Mesendoderm (in vitro differentiated cells): ENCODE measurements at regions not wholly inside any gene's neighbourhood (a gene's known extent, or its start where the extent isn't known, plus 50 kb on each side); places are given as distances from the start of the nearest gene placed in this dataset.

ENCODE experiments used
- DNase-seq: peaks from one replicate; pipeline ENCODE4 v3.0.0; 2013
- H2AK5ac ChIP-seq: 2 replicates; pipeline ENCODE4 v1.6.1; 2013; ENCODE audit warnings: low read length, inconsistent platforms
- H2BK120ac ChIP-seq: 2 replicates; pipeline ENCODE4 v1.6.1; 2013; ENCODE audit warnings: low read depth, mild to moderate bottlenecking, low read length, moderate library complexity, mixed read lengths
- H2BK15ac ChIP-seq: replicated peaks from 2 replicates; pipeline ENCODE4 v1.6.1; 2013; ENCODE audit warnings: low read depth, mild to moderate bottlenecking, moderate library complexity
- H2BK5ac ChIP-seq: 2 replicates; pipeline ENCODE4 v1.6.1; 2013; ENCODE audit warnings: low read length, inconsistent platforms
- H3K18ac ChIP-seq: 2 replicates; pipeline ENCODE4 v1.6.1; 2013; ENCODE audit warnings: mild to moderate bottlenecking, low read length, mixed read lengths
- H3K23ac ChIP-seq: one replicate; pipeline ENCODE4 v1.6.1; 2013; ENCODE audit warnings: low read length
- H3K27ac ChIP-seq: 2 replicates; pipeline ENCODE4 v1.5.1; 2013; ENCODE audit warnings: low read depth, mild to moderate bottlenecking, inconsistent platforms, low read length, moderate library complexity
- H3K27me3 ChIP-seq: 2 replicates; pipeline ENCODE4 v1.6.1; 2013; ENCODE audit warnings: low read length, control low read depth, mild to moderate bottlenecking, inconsistent platforms; ENCODE audit not compliant: insufficient read depth, poor library complexity
- H3K36me3 ChIP-seq: 2 replicates; pipeline ENCODE4 v1.6.1; 2013; ENCODE audit warnings: low read length, inconsistent platforms; ENCODE audit not compliant: control insufficient read depth, insufficient read depth
- H3K4ac ChIP-seq: one replicate; pipeline ENCODE4 v1.6.1; 2013; ENCODE audit warnings: low read depth, mild to moderate bottlenecking, low read length, moderate library complexity
- H3K4me1 ChIP-seq: 2 replicates; pipeline ENCODE4 v1.6.1; 2013; ENCODE audit warnings: low read depth, low read length, inconsistent platforms; ENCODE audit not compliant: control insufficient read depth
- H3K4me2 ChIP-seq: 2 replicates; pipeline ENCODE4 v1.6.1; 2013; ENCODE audit warnings: low read length
- H3K4me3 ChIP-seq: 2 replicates; pipeline ENCODE4 v1.5.1; 2013; ENCODE audit warnings: mild to moderate bottlenecking, low read length
- H3K56ac ChIP-seq: one replicate; pipeline ENCODE4 v1.6.1; 2013; ENCODE audit warnings: low read length
- H3K79me1 ChIP-seq: 2 replicates; pipeline ENCODE4 v1.6.1; 2013; ENCODE audit warnings: low read length, inconsistent platforms
- H3K79me2 ChIP-seq: 2 replicates; pipeline ENCODE4 v1.6.1; 2013; ENCODE audit warnings: mild to moderate bottlenecking, low read length; ENCODE audit not compliant: control insufficient read depth, insufficient read depth
- H3K9ac ChIP-seq: 2 replicates; pipeline ENCODE4 v1.6.1; 2013; ENCODE audit warnings: low read length, inconsistent platforms
- H4K5ac ChIP-seq: one replicate; pipeline ENCODE4 v1.6.1; 2013; ENCODE audit warnings: low read length
- H4K8ac ChIP-seq: one replicate; pipeline ENCODE4 v1.6.1; 2013; ENCODE audit warnings: low read depth, mild to moderate bottlenecking, control low read depth, low read length, moderate library complexity
- WGBS: extraction: QIAGEN DNeasy Blood & Tissue Kit; methylation state at CpG from one replicate; pipeline ENCODE4 v1.1.7; 2013; ENCODE audit warnings: low lambda C conversion rate, missing lambda C conversion rate; ENCODE audit not compliant: insufficient coverage; ENCODE audit errors: extremely low coverage; 5-methylcytosine and 5-hydroxymethylcytosine counted together

- no CpG with 5 or more reads among the region's 1 CpG for WGBS
- Histone ChIP-seq H3K4me2 (no peak overlapping the region), H4K8ac (no peak overlapping the region), H2BK15ac (no peak overlapping the region), H3K79me1 (no peaks in the 10 kb centered on the region), H3K4ac (no peak overlapping the region), H3K27ac (no peak overlapping the region), H3K4me3 (no peak overlapping the region), H4K5ac (no peak overlapping the region), H3K27me3 (no peaks in the 10 kb centered on the region), H3K23ac (no peak overlapping the region), H3K9ac (no peak overlapping the region), H3K79me2 (no peaks in the 10 kb centered on the region), H3K36me3 (no peaks in the 10 kb centered on the region), H2BK120ac (no peak overlapping the region), H3K4me1 (no peaks in the 10 kb centered on the region), H2AK5ac (no peak overlapping the region), H2BK5ac (no peak overlapping the region), H3K56ac (no peak overlapping the region), H3K18ac (no peak overlapping the region)
- no peak for DNase-seq
Measured at GRCh38 chr7:126119981-126120380, 1132.8 kb downstream of the GRM8 start.

- peak; percentile 76 for DNase-seq
- Histone ChIP-seq H2BK5ac (no peak overlapping the region), H3K79me2 (no peaks in the 10 kb centered on the region)
Measured at GRCh38 chr7:126103582-126103981, 1149.2 kb downstream of the GRM8 start.

GRCh38 chr7:126083014-126083413 lies 1153.4 kb upstream of the POT1 start:
- Histone ChIP-seq H3K18ac (no peak overlapping the region), H3K23ac (no peak overlapping the region), H3K4me2 (no peak overlapping the region), H3K27me3 (no peaks in the 10 kb centered on the region), H3K56ac (no peak overlapping the region), H3K36me3 (no peaks in the 10 kb centered on the region), H3K79me2 (no peaks in the 10 kb centered on the region), H3K9ac (no peak overlapping the region), H3K27ac (no peak overlapping the region), H2BK15ac (no peak overlapping the region), H3K4ac (no peak overlapping the region), H3K4me3 (no peak overlapping the region), H3K4me1 (no peaks in the 10 kb centered on the region), H3K79me1 (no peaks in the 10 kb centered on the region), H2BK5ac (no peak overlapping the region), H4K8ac (no peak overlapping the region), H2AK5ac (no peak overlapping the region), H2BK120ac (no peak overlapping the region), H4K5ac (no peak overlapping the region)
- DNase-seq = no peak

More at GRCh38 chr7:126103582-126103981, 1149.2 kb downstream of the GRM8 start:
- Histone ChIP-seq H2BK120ac (no peak overlapping the region), H3K9ac (no peak overlapping the region), H3K23ac (no peak overlapping the region), H3K79me1 (no peaks in the 10 kb centered on the region), H3K4ac (no peak overlapping the region), H4K5ac (no peak overlapping the region), H3K18ac (no peak overlapping the region), H3K4me3 (no peak overlapping the region), H4K8ac (no peak overlapping the region), H3K27ac (no peak overlapping the region), H3K36me3 (no peaks in the 10 kb centered on the region), H3K4me2 (no peak overlapping the region), H3K56ac (no peak overlapping the region), H3K4me1 (no peaks in the 10 kb centered on the region), H2AK5ac (no peak overlapping the region), H2BK15ac (no peak overlapping the region), H3K27me3 (no peaks in the 10 kb centered on the region)
- WGBS = no CpG with 5 or more reads among the region's 1 CpG

- Histone ChIP-seq H4K8ac (no peak overlapping the region), H3K23ac (no peak overlapping the region), H3K27me3 (no peaks in the 10 kb centered on the region), H3K18ac (no peak overlapping the region), H2BK120ac (no peak overlapping the region), H3K4me3 (no peak overlapping the region), H3K56ac (no peak overlapping the region), H3K36me3 (no peaks in the 10 kb centered on the region), H3K4me1 (no peaks in the 10 kb centered on the region), H3K79me2 (no peaks in the 10 kb centered on the region), H3K4me2 (no peak overlapping the region), H2BK5ac (no peak overlapping the region), H3K4ac (no peak overlapping the region), H2BK15ac (no peak overlapping the region), H3K27ac (no peak overlapping the region), H2AK5ac (no peak overlapping the region), H3K79me1 (no peaks in the 10 kb centered on the region), H4K5ac (no peak overlapping the region), H3K9ac (no peak overlapping the region)
- no peak for DNase-seq
Measured at GRCh38 chr7:126079581-126079980, 1150.0 kb upstream of the POT1 start.

GRCh38 chr7:126079151-126079550 lies 1149.5 kb upstream of the POT1 start:
- no peak overlapping the region for H3K4me2 ChIP-seq
- H3K36me3 ChIP-seq = no peaks in the 10 kb centered on the region
- H3K79me2 ChIP-seq = no peaks in the 10 kb centered on the region
- H4K5ac ChIP-seq = no peak overlapping the region
- H2BK120ac ChIP-seq = no peak overlapping the region
- H3K56ac ChIP-seq = no peak overlapping the region
- H3K23ac ChIP-seq = no peak overlapping the region
- H3K4ac ChIP-seq = no peak overlapping the region
- H2BK15ac ChIP-seq = no peak overlapping the region
- H3K9ac ChIP-seq = no peak overlapping the region
- no CpG with 5 or more reads among the region's 3 CpGs for WGBS
- peak; percentile 11 for DNase-seq
- H3K27me3 ChIP-seq = no peaks in the 10 kb centered on the region
- no peak overlapping the region for H2BK5ac ChIP-seq
- no peaks in the 10 kb centered on the region for H3K79me1 ChIP-seq
- H4K8ac ChIP-seq = no peak overlapping the region
- no peak overlapping the region for H3K27ac ChIP-seq
- no peaks in the 10 kb centered on the region for H3K4me1 ChIP-seq
- H3K4me3 ChIP-seq = no peak overlapping the region
- H2AK5ac ChIP-seq = no peak overlapping the region
- H3K18ac ChIP-seq = no peak overlapping the region

- Histone ChIP-seq H2AK5ac (no peak overlapping the region), H3K4me1 (no peaks in the 10 kb centered on the region), H2BK120ac (no peak overlapping the region), H3K27me3 (no peaks in the 10 kb centered on the region), H4K5ac (no peak overlapping the region), H3K79me1 (no peaks in the 10 kb centered on the region), H3K27ac (no peak overlapping the region), H2BK15ac (no peak overlapping the region), H3K4ac (no peak overlapping the region), H3K36me3 (no peaks in the 10 kb centered on the region), H3K56ac (no peak overlapping the region), H2BK5ac (no peak overlapping the region), H3K9ac (no peak overlapping the region), H3K79me2 (no peaks in the 10 kb centered on the region), H3K23ac (no peak overlapping the region), H3K4me2 (no peak overlapping the region), H3K4me3 (no peak overlapping the region), H4K8ac (no peak overlapping the region), H3K18ac (no peak overlapping the region)
- DNase-seq = no peak
- 100% methylated on average over 1 of the region's 4 CpGs for WGBS
Measured at GRCh38 chr7:126065766-126066165, 1136.1 kb upstream of the POT1 start.
